ENCODE measurements at regions not wholly inside any gene's neighbourhood (a gene's known extent, or its start where the extent isn't known, plus 50 kb on each side); places are given as distances from the start of the nearest gene placed in this dataset.

- TF ChIP-seq EZH2phosphoT487 (IDR thresholded peaks at IDR 0.05; ENCODE audit: low read depth) (no peak), CTCF (IDR thresholded peaks at IDR 0.05; ENCODE audit: low read depth, low read length) (no peak)
- H3K36me3 ChIP-seq (replicated peaks; ENCODE audit: low read depth, low read length) = no peaks in the 10 kb centered on the region
- no peak overlapping the region for H3K9ac ChIP-seq (ENCODE audit: low read length)
- H3K27ac ChIP-seq (ENCODE audit: low read length) = no peak overlapping the region
- H3K79me2 ChIP-seq (ENCODE audit: low read length) = no peaks in the 10 kb centered on the region
- H2AFZ ChIP-seq (ENCODE audit: low read depth, low read length) = no peak overlapping the region
- peaks cover 8% of the 10 kb centered on the region for H3K4me1 ChIP-seq (ENCODE audit: low read length)
- no peaks in the 10 kb centered on the region for H3K9me3 ChIP-seq (ENCODE audit: insufficient read depth, low read length)
- H3K4me3 ChIP-seq (ENCODE audit: low read length) = no peak overlapping the region
- no peaks in the 10 kb centered on the region for H3K27me3 ChIP-seq (ENCODE audit: low read depth, low read length)
- no peak overlapping the region for H3K4me2 ChIP-seq (ENCODE audit: low read length)
- no peaks in the 10 kb centered on the region for H4K20me1 ChIP-seq (ENCODE audit: insufficient read depth, low read length)
Measured at GRCh38 chr6:105499931-105500330, 97.0 kb upstream of the PREP start.

- Histone ChIP-seq H3K4me1 (ENCODE audit: low read length) (peaks cover 10% of the 10 kb centered on the region), H3K9me3 (ENCODE audit: insufficient read depth, low read length) (no peaks in the 10 kb centered on the region), H3K9ac (ENCODE audit: low read length) (no peak overlapping the region), H3K36me3 (replicated peaks; ENCODE audit: low read depth, low read length) (no peaks in the 10 kb centered on the region), H3K4me2 (ENCODE audit: low read length) (no peak overlapping the region), H4K20me1 (ENCODE audit: insufficient read depth, low read length) (no peaks in the 10 kb centered on the region), H3K27me3 (ENCODE audit: low read depth, low read length) (no peaks in the 10 kb centered on the region), H3K27ac (ENCODE audit: low read length) (no peak overlapping the region), H3K4me3 (ENCODE audit: low read length) (no peak overlapping the region), H3K79me2 (ENCODE audit: low read length) (no peaks in the 10 kb centered on the region), H2AFZ (ENCODE audit: low read depth, low read length) (no peak overlapping the region)
- TF ChIP-seq EZH2phosphoT487 (IDR thresholded peaks at IDR 0.05; ENCODE audit: low read depth) (no peak), CTCF (IDR thresholded peaks at IDR 0.05; ENCODE audit: low read depth, low read length) (no peak)
Measured at GRCh38 chr6:105499136-105499870, 96.4 kb upstream of the PREP start.

- TF ChIP-seq CTCF (IDR thresholded peaks at IDR 0.05; ENCODE audit: low read depth, low read length) = no peak
- no peak for TF ChIP-seq EZH2phosphoT487 (IDR thresholded peaks at IDR 0.05; ENCODE audit: low read depth)
- Histone ChIP-seq H3K27me3 (ENCODE audit: low read depth, low read length) (no peaks in the 10 kb centered on the region), H3K4me3 (ENCODE audit: low read length) (no peak overlapping the region), H3K36me3 (replicated peaks; ENCODE audit: low read depth, low read length) (no peaks in the 10 kb centered on the region), H3K9me3 (ENCODE audit: insufficient read depth, low read length) (no peaks in the 10 kb centered on the region), H3K4me1 (ENCODE audit: low read length) (peaks cover 28% of the 10 kb centered on the region), H3K4me2 (ENCODE audit: low read length) (no peak overlapping the region), H4K20me1 (ENCODE audit: insufficient read depth, low read length) (no peaks in the 10 kb centered on the region), H2AFZ (ENCODE audit: low read depth, low read length) (no peak overlapping the region), H3K27ac (ENCODE audit: low read length) (no peak overlapping the region), H3K9ac (ENCODE audit: low read length) (no peak overlapping the region), H3K79me2 (ENCODE audit: low read length) (no peaks in the 10 kb centered on the region)
Measured at GRCh38 chr6:105497549-105497948, 94.7 kb upstream of the PREP start.

GRCh38 chr6:105495515-105495914, 92.6 kb upstream of the PREP start:
- H3K27me3 ChIP-seq (ENCODE audit: low read depth, low read length) = no peaks in the 10 kb centered on the region
- H2AFZ ChIP-seq (ENCODE audit: low read depth, low read length) = 0 out of 2 replicates have a peak overlapping the region, but pooled peaks have one; percentile 30
- no peak overlapping the region for H3K4me2 ChIP-seq (ENCODE audit: low read length)
- no peak for TF ChIP-seq CTCF (IDR thresholded peaks at IDR 0.05; ENCODE audit: low read depth, low read length)
- no peak for TF ChIP-seq EZH2phosphoT487 (IDR thresholded peaks at IDR 0.05; ENCODE audit: low read depth)
- no peak overlapping the region for H3K4me3 ChIP-seq (ENCODE audit: low read length)
- no peaks in the 10 kb centered on the region for H3K9me3 ChIP-seq (ENCODE audit: insufficient read depth, low read length)
- no peaks in the 10 kb centered on the region for H3K36me3 ChIP-seq (replicated peaks; ENCODE audit: low read depth, low read length)
- no peaks in the 10 kb centered on the region for H3K79me2 ChIP-seq (ENCODE audit: low read length)
- H4K20me1 ChIP-seq (ENCODE audit: insufficient read depth, low read length) = no peaks in the 10 kb centered on the region
- no peak overlapping the region for H3K27ac ChIP-seq (ENCODE audit: low read length)
- H3K4me1 ChIP-seq (ENCODE audit: low read length) = peaks cover 32% of the 10 kb centered on the region
- no peak overlapping the region for H3K9ac ChIP-seq (ENCODE audit: low read length)
